ENCODE measurements at regions not wholly inside any gene's neighbourhood (a gene's known extent, or its start where the extent isn't known, plus 50 kb on each side); places are given as distances from the start of the nearest gene placed in this dataset.

GRCh38 chr13:111424134-111424533, 103.7 kb downstream of the TEX29 start:
- TF ChIP-seq POLR2A (IDR thresholded peaks at IDR 0.05) = no peak
- no peak for TF ChIP-seq CTCF (IDR thresholded peaks at IDR 0.05)
